K562 (cell line): ENCODE measurements at regions not wholly inside any gene's neighbourhood (a gene's known extent, or its start where the extent isn't known, plus 50 kb on each side); places are given as distances from the start of the nearest gene placed in this dataset.

ENCODE experiments used
- CTCF ChIP-seq, 3 experiments: IDR thresholded peaks in 2 of 3; conservative IDR thresholded peaks in 1 of 3; 2 replicates each; pipeline ENCODE4 v1.5.1; 2011 to 2012; ENCODE audit warnings: low read length in 3 of 3, mild to moderate bottlenecking in 3 of 3, control low read depth in 2 of 3, improper control_type of control experiment in 1 of 3, inconsistent platforms in 1 of 3, low read depth in 1 of 3, mixed read lengths in 1 of 3, moderate library complexity in 1 of 3; ENCODE audit not compliant: insufficient read depth in 2 of 3
- SMARCA4 ChIP-seq: fragments of 450-650 bp; IDR thresholded peaks from 2 replicates; pipeline ENCODE4 v1.6.1; 2016
- THRA ChIP-seq: fragments of 450-650 bp; IDR thresholded peaks from 2 replicates; pipeline ENCODE4 v1.6.1; 2017; ENCODE audit warnings: mild to moderate bottlenecking, moderate library complexity
- ZBTB26 ChIP-seq: fragments of 450-650 bp; formaldehyde crosslinking; IDR thresholded peaks from 2 replicates; pipeline ENCODE4 v1.4.0; 2022; ENCODE audit warnings: missing genetic modification characterization

GRCh38 chr4:26015133-26015651 lies 101.2 kb downstream of the SMIM20 start:
- no peak for TF ChIP-seq ZBTB26
- TF ChIP-seq CTCF (IDR thresholded peaks at IDR 0.05 in 2 of 3, conservative IDR thresholded peaks at IDR 0.05 in 1 of 3; ENCODE audit: insufficient read depth in 2 of 3, low read depth in 1 of 3, low read length in 3 of 3) = no peak
- TF ChIP-seq THRA = no peak
- TF ChIP-seq SMARCA4 = no peak
